GM20000 (cell line): ENCODE measurements at regions not wholly inside any gene's neighbourhood (a gene's known extent, or its start where the extent isn't known, plus 50 kb on each side); places are given as distances from the start of the nearest gene placed in this dataset.

ENCODE experiments used
- DNase-seq: peaks from one replicate; pipeline ENCODE4 v3.0.0; 2012; ENCODE audit warnings: low spot score
- CTCF ChIP-seq: IDR thresholded peaks from 2 replicates; pipeline ENCODE4 v1.5.1; 2012; ENCODE audit warnings: mild to moderate bottlenecking, control low read depth; ENCODE audit errors: extremely low read depth, missing control alignments

- TF ChIP-seq CTCF, result no peak
- no peak for DNase-seq
Observed at GRCh38 chr19:28917621-28918020, 295.3 kb downstream of the UQCRFS1 start.

- no peak for DNase-seq
- TF ChIP-seq CTCF, result no peak
Observed at GRCh38 chr19:28915737-28916460, 297.1 kb downstream of the UQCRFS1 start.

GRCh38 chr19:28915202-28915601 lies 297.7 kb downstream of the UQCRFS1 start:
- TF ChIP-seq CTCF, result no peak
- DNase-seq, result no peak

GRCh38 chr19:28914173-28914572 lies 298.8 kb downstream of the UQCRFS1 start:
- no peak for TF ChIP-seq CTCF
- no peak for DNase-seq

GRCh38 chr19:28913626-28914025 lies 299.3 kb downstream of the UQCRFS1 start:
- TF ChIP-seq CTCF, result no peak
- no peak for DNase-seq

GRCh38 chr19:28908941-28909340 lies 304.0 kb downstream of the UQCRFS1 start:
- TF ChIP-seq CTCF, result no peak
- DNase-seq, result no peak

GRCh38 chr19:28907534-28907933 lies 305.4 kb downstream of the UQCRFS1 start:
- no peak for TF ChIP-seq CTCF
- DNase-seq, result no peak
